ENCODE measurements at regions not wholly inside any gene's neighbourhood (a gene's known extent, or its start where the extent isn't known, plus 50 kb on each side); places are given as distances from the start of the nearest gene placed in this dataset.
A peak's percentile ranks its signal among the peaks of the same experiment; 100 is the strongest.

- no peak for DNase-seq
Measured at GRCh38 chr5:73256012-73256411, 83.0 kb downstream of the TMEM174 start.

DNA sequence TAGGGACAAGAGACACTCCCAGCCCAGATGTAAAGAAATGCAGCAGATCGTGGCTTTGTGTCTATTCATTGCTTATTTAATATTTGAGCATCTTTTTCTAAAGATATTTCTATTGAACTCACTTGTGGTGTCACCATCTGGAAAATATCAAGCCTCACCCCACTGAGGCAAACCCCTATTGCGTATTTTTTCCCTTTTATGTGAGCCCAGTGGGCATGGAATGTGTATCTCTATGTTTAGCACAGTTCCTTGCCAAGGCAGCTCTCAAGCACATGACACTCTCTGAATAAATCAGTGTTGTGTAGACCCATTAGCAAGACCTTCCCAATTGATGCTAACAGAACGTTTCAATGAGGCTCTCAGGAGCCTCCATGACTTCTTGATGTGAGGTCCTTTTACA, 81.6 kb downstream of the TMEM174 start:
- no peak for DNase-seq

GRCh38 chr5:73253047-73253660, 80.2 kb downstream of the TMEM174 start:
- no peak for DNase-seq

GRCh38 chr5:73250645-73251044, 77.7 kb downstream of the TMEM174 start:
- DNase-seq = no peak

DNA sequence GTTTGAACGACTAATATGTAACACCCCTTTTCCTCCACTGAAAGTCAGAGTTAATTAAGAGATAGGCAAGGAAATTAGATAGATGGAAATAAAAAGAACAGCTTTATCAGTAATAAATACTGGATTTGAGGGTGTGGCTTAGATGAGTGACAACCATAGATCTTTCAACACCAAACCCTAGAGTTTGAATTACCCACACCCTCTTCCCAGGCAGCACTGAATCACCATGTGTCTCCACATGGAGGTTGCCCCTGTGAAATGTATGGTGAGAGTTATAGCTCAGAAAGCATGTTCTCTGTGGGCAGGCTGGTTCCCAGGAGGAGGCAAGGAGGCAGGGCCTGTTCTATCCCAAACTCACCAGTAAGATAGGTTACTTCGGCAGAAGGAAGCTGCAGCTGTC, 69.7 kb downstream of the TMEM174 start:
- no peak for DNase-seq

DNA sequence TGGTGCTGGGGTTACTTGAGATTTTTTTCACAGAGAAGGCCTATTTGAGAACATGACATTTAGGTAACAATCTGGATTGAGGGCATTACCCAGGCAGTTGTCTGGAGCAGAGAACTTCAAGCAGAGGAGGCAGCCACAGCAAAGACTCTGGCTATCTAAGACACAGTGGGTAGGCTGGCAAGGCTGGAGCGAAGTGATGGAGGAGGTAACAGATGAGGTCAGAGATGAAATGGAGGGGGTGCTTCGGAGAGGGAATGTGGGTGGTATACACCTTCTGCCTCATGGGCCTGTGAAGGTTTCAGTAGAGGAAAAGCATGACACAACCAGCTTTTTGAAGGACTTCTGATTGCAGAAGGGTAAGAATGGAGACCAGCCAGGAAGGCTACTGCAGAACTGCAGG, 65.9 kb downstream of the TMEM174 start:
- no peak for DNase-seq

GRCh38 chr5:73236541-73237128, 63.6 kb downstream of the TMEM174 start:
- no peak for DNase-seq

DNA sequence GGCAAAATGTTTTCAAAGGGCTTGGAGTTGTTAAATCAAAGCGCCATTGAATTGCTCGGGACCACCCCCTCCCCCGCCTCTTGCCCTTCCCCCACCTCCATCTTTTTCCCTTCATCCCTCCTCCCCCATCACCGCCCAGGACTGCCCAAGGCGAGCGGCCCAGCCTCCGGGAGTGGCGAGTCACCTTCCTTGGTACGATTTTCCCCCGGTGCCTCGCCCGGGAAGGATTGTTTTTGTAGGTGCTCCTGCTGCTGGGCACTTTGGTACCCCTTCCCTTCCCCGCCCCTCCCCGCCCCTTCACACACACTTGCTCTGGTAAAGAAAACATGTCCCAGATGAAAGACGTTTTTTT, 61.2 kb downstream of the TMEM174 start:
- no peak for DNase-seq

DNA sequence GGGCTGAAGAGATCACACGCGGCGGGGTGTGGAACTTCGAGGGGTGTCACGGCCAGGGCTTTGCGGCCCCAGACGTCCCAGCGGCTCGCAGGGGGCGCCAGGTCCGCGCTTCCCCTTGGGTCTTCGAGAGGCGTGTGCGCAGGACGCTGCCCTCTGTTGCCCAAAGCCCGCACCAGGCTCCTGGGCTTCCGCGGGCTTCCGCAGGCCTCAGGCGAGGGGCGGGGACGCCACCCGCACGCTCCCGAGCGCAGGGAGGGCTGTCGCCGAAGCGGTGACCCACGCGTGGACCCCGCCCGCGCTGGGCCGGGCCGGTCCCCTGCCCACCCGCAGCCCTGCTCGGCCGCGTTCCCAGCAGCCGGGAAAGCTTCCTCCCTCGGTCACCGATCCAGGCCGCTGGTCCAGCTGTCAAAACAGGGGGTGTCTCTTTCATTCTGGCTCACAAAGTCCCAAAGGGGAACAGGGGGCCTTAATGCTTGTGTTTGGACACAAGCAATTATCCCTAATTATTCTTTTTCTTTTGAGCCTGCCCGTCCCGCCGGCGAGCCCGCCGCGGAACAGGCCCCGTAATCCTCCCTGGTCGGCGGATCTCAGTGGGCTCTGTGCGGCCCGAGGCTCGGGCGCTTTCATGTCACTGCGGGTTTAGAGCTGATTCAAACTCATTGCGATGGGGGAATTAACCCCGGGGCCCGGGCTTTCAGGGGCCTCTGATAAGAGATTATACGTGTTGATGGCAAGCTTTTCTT, 60.6 kb downstream of the TMEM174 start:
- peak; percentile 3 for DNase-seq

- peak; percentile 38 for DNase-seq
Measured at GRCh38 chr5:73233053-73233460, 60.1 kb downstream of the TMEM174 start.

- DNase-seq = no peak
Measured at GRCh38 chr5:73232266-73233041, 59.5 kb downstream of the TMEM174 start.

DNA sequence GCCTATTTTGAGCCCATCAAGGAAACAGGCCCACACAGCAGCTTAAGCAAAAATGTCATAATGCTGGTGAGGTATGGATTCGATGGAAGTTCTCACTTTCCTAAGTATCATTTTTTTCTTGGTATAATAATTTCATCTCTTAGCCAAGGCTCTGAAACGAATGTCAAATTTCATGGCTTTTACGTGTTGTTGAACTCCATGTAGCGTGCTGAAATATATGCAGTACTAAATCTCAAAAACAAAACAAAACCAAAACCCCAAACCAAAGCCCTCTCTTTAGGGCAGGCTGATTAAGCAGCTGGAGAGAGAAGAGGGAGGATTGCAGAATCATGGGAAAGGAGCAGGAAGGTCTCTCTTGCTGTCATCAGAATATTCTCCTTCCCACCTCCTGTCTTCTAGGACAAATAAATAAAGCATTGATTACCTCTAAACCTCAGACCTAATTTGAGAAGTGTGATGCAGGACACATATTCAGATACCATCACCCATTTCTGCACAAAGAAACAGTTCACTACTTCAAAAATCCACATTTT, 58.3 kb downstream of the TMEM174 start:
- DNase-seq = no peak

DNA sequence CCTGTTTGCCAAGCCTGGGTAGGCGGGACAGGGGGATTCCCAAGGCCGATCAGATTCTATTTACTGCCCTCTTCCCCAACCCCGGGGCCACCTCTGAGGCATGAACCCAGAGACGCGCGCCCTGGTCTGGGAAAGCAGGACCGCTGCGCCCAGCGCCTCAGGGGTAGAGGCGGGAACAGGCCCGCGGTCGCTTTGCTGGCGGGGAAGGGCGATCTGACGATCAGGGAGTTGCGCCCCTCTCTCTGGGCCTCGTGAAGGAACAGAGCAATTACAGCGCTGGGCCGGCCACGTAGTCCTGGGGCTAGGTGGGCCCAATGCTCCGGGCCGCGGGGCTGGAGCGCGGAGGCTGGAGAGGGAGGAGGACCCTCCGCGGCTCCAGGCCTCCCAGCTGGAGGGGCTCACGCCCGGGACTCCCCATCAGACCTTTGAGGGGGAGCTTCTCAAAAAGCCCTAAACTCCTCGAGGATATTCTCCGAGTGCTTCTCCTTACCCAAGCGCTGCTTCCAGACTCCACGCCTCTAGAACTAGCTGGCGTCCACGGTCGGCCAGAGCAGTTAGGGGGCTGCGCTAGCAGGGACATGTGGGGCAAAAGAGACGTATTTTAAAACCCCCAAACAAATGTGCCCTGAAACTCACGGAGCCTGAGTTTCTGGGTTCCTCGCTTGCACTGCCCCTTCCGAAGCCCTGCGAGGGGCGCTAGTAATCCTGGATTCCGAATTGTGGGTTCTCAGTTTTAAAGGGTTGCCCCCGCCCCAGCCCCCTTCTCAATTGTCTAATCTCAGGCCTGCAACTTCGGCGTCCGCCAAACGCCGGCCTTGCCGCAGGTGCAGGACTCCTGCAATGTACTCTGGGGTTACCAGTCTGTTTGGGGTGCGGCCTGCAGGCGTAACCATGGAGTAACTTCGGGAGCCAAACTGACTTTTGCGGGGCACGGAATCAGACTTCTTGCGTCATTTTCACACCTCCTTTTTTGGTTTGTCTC, 57.6 kb downstream of the TMEM174 start:
- DNase-seq = no peak

DNA sequence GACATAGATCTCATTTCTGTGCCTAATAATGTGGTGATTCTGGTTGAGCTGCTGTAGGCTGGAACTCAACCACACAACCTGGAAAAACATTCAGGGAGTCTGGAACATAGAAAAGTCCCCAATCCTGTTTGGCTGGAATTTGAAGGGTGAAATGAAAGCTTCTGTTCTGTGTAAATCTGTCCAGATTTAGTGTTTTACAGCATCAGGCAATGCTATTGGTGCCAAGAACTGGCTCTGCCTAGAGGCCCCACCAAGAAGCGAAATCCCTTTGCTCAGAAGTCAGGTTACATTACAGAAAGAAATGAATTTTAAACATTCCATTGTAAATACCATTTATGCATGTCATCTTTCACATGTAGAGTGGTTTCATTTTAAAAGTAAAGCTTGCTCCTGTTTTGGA, 56.3 kb downstream of the TMEM174 start:
- no peak for DNase-seq

- DNase-seq = no peak
Measured at GRCh38 chr5:73228052-73228451, 55.1 kb downstream of the TMEM174 start.

Measured in hematopoietic multipotent progenitor cell treated with erythropoietin and hydrocortisone succinate and interleukin-3 and kit ligand, for 6 days (in vitro differentiated cells).